ENCODE measurements at regions not wholly inside any gene's neighbourhood (a gene's known extent, or its start where the extent isn't known, plus 50 kb on each side); places are given as distances from the start of the nearest gene placed in this dataset.
"Not testable (repeated sequence)": the region's sequence is repeated elsewhere in the genome, so short reads cannot be mapped to it uniquely, and the experiment has no call there.

DNA sequence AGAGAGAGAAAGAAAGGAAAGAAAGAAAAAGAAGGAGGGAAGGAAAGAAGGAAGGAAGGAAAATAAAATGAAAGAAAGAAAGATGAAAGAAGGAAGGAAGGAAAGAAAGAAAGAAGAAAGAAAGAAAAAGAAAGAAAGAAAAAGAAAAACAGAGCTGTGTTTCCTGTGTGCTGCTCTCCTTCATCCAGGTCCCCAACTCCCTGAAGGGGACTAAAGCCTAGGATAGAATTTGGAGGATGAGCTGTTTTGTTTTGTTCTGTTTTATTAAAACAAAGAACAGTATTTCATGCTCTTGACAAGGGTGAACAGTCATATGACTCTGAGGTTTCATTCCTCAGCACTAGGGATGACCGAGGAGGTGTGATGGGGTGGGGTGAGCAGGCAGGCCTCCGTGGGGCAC, 164.8 kb upstream of the NDN start:
- no peak for DNase-seq

GRCh38 chr15:23853286-23853685, 166.2 kb upstream of the NDN start:
- no peak for DNase-seq

DNA sequence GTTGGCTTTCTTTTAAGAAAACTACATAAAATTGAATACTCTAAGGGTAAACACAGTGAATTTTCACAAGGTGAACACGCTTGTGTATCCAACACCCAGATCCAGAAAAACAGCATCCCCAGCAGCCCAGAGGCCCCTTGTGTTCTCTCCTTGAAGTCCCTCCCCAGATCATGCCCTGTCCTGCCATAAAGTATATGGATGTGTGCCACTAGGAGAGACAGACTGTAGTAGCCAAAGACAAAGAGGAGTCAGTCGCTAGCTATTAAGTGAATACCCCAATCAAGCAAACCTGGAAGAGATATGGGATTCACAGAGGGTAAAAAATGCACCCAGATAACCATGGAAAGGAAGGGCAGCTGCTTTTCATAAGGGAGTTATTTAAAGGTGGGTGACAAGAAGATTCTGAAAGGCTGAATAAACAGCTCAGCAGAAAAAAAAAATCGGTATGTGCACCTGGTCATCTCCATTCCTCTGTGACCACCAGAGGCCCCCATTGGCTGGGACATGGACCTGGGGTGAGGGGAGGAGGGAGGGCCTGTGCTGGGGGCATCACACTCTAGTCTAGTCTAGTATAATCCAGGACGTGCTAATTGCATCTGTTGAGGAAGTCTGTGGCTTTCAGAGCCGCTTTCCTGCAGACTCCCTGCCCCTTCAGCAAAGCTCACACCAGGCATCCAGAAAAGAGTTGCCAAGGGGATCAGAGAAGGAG, 167.3 kb upstream of the NDN start:
- DNase-seq, result no peak

- no peak for DNase-seq
These were observed 168.0 kb upstream of the NDN start for GRCh38 chr15:23854912-23855659.

- DNase-seq, result no peak
These were observed 168.8 kb upstream of the NDN start for GRCh38 chr15:23855947-23856346.

DNA sequence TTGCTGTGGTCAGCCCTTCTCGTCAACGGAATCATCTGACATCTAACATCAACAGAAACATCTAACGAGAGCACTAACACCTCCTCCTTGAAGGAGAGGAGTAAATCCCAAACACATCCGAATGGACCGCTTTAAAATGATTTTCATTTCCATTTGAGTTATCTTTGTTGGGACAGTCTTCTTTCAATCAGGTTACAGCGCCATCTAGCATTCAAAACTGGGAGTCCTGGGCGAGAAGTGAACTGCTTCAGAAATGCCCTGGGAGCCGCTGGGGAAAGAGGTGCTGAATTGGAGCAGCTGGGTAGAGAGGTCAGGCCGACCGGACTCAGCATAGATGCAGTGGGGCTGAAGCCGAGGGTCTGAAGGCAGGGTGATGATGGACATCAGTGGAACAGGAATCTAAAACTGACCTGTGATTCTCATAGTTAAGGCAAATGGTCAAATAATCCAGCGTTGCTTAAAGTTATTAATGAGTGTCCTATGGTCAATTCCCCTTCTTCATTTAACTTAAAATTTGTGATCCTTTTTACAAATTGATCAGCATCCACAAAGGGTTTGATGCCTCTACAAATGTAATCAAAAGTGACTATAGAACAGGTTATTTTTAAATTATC, 170.0 kb upstream of the NDN start:
- no peak for DNase-seq

- DNase-seq, result no peak
These were observed 171.9 kb upstream of the NDN start for GRCh38 chr15:23859008-23859407.

DNA sequence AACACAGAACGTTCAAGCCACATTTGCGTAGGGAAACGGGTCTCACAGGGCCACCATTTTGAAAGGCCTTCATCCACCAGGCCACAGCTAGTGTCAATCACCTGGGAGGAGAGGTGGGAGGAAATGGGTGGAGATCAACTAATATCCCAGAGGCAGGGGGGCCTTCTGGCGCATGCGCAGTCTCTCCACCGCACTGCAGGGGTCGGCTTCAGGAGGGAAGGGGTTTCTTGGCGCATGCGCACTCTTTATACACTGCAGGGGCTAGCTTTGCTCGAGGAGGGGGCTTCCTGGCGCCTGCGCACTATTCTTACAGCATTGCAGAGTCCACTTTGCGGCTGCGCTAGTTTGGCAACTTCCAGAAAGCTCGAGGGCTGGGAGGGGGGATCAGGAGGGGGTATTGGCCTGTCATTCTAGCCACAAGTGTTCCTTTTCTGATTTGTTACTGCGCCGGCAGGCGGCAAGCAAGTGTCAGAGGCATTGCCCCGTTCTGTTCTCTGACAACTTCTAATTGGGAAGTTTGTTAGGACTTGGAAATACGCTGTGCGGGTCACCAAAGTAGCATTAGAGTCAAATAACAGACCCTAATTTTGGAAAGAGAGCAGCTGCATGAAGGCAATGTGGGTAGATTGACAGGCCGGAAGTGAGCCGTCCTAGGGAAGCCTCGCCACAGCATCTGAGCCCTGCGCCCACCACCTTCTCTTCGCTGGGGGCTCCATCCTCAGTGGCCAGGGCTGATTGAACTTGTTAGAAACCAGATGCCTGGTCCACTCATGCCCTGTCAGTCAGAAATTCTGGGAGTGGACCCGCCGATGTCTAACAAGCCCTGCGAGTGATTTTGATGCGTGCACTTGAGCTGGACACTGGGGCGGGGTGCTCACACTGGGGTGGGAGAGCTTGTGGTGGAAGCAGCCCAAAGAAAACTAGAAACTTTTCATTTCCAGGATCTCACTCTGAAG, 173.5 kb upstream of the NDN start:
- no peak for DNase-seq

DNA sequence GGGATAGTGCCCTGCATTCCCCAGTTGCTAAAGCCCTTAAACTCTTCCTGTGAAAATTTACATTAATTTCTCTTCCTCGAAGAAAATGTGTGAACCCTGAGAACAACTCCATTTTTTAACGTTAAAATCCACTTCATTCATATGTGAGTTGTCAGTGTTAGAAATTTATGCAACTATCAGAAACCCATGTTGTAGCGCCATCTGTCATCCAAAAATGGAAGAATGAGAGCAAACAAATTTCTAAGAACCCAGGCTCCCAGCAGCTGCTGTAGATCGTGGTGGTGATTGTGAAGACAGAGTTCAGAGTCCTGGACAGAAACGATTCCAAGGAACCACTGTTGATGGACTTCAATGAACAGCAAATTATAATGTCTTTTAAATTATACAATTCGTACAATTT, 179.7 kb upstream of the NDN start:
- DNase-seq, result no peak

- DNase-seq, result no peak
These were observed 182.3 kb upstream of the NDN start for GRCh38 chr15:23869396-23869795.

DNA sequence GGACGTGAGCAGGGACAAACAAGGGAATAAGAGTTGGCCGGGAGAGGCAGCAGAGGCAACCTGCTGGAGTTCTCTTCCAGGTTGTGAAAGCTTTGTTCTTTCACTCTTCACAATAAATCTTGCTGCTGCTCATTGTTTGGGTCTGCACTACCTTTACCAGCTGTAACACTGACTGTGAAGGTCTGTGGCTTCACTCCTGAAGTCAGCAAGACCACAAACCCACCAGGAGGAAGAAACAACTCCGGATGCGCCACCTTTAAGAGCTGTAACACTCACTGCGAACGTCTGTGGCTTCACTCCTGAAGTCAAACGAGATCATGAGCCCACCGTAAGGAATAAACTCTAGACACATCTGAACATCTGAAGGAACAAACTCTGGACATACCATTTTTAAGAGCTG, 186.5 kb upstream of the NDN start:
- not testable (repeated sequence) for DNase-seq

DNA sequence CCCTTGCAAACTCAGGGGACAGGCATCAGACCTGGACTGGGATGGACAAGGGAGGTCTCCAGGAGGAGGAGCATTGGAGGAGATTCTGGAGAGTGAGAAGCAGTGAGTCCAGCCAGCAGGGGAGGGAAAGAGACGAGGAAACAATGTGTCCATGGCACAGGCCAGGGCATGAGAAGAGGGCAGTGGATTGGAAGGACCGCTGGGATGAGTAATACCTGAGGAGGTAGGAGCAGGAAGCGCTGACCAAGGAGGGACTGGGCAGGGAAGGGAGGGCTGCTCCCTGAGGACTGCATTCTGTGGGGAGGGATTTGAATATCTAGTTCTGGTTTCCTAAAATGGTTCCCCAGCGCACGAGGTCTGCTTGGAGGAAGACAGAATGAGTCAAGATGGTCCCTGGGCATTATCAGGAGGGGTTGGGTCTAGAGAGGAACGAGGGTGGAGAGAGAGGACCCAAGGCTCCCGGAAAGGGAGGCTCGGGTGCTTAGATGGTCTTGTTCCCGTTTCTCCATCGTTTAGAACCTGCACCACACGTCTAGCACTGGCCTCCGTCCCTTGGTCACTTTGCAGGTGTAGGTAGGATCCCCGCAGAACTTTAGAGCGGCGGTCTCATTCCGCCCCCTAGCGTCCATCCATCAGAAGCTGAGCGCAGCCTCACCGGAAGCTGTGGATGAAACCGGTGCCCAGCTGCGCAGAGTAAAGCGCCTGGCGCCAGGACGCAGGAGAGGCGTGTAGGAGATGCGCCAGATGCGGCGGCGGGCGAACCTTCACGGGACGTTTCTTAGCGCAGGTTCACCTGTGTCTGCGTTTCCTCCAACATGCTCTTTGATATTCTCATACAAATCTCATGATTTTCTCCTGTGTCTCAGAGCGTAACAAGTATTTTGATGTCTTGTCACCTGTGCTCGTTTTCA, 190.7 kb upstream of the NDN start:
- peak; percentile 8 for DNase-seq

- no peak for DNase-seq
These were observed 194.2 kb upstream of the NDN start for GRCh38 chr15:23881291-23881690.

DNA sequence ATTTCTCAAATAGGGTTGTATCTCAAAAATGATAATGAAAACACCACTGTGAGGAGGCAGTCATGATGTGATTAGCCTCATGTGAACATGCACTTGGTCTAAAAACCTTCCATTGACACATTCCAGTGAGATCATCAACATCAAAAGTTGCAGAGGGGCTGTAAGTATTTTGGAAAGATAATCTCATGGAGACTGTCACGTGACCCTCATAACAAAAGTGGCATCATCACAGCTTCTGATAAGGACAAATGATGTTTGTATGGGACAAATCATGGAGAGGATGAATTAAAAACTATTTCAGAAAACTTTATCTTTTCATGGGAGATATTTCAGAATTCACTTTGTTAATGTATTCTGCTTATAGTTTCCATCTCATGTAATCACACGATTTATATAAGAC, 203.1 kb upstream of the NDN start:
- DNase-seq, result no peak

DNA sequence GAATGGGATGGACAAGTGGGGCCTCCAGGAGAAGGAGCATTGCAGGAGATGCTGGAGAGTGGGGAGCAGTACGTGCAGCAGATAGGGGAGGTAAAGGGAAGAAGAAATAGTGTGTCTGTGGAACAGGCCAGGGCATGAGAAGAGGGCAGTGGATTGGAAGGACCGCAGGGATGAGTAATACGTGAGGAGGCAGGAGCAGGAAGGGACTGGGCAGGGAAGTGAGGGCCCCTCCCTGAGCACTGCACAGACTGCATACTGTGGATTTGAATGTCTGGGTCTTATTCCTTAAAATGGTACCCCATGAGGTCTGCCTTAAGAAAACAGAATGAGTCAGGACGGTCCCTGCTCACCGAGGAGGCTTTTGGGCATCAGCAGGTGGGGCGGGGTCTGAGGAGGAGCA, 210.0 kb upstream of the NDN start:
- no peak for DNase-seq

- no peak for DNase-seq
These were observed 210.4 kb upstream of the NDN start for GRCh38 chr15:23897531-23897930.

DNA sequence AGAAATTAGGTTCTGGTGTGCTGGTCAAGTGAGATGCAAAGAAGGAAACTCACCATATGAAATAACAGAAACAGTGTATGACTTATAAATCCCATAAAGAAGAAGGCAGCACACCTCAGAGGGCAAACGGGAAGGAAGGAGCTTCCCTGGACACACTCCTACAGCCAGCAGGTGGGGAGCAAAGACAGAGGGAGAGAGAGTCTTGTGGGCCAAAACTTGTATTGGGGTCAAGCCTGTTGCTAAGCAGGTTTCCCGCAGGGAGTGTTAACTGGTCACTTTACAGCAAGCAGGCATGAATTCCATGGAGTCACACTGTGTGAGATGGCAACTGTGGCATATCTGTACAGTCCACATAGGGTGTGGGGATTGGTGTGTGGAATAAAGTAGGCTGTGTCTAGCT, 222.9 kb upstream of the NDN start:
- DNase-seq, result no peak

- no peak for DNase-seq
These were observed 225.1 kb upstream of the NDN start for GRCh38 chr15:23912191-23912590.

DNA sequence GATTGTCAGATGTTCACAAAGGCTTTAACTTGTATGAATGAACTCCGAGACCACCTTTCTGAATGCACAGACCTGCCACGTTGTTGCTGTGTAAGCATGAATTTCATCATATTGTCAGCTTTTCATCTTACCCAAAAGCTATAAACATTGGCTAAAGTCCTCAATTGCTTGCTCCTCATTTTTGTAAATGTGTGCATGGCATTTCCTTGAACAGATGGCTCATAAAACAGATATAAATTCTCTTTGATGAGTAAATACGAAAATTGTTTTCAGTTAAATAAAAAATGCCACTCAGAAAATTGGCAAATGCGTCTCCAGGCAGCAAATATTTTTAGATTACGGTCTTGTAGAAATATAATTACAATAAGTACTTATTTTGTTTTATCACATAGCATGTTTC, 226.0 kb upstream of the NDN start:
- no peak for DNase-seq

- DNase-seq, result no peak
These were observed 226.5 kb upstream of the NDN start for GRCh38 chr15:23913635-23914034.

- no peak for DNase-seq
These were observed 237.6 kb upstream of the NDN start for GRCh38 chr15:23924686-23925085.

GRCh38 chr15:23954931-23955330, 267.8 kb upstream of the NDN start:
- no peak for DNase-seq
